HG03139 (cell line): ENCODE measurements at regions not wholly inside any gene's neighbourhood (a gene's known extent, or its start where the extent isn't known, plus 50 kb on each side); places are given as distances from the start of the nearest gene placed in this dataset.

Experiments used
- ATAC-seq: cut with Tn5 transposase; IDR thresholded peaks from one replicate; pipeline ENCODE4 v1.9.1; 2021; ENCODE audit not compliant: unreplicated experiment

- ATAC-seq: no peak
Measured at GRCh38 chr11:115894176-115894575, 390.0 kb upstream of the CADM1 start.

GRCh38 chr11:115893461-115894099 is 389.4 kb upstream of the CADM1 start:
- ATAC-seq: no peak

GRCh38 chr11:115892016-115892415 is 387.8 kb upstream of the CADM1 start:
- no peak for ATAC-seq

GRCh38 chr11:115891581-115891980 is 387.4 kb upstream of the CADM1 start:
- no peak for ATAC-seq

- ATAC-seq: no peak
Measured at GRCh38 chr11:115890500-115890899, 386.3 kb upstream of the CADM1 start.

- ATAC-seq: no peak
Measured at GRCh38 chr11:115889712-115890111, 385.5 kb upstream of the CADM1 start.

- no peak for ATAC-seq
Measured at GRCh38 chr11:115887727-115888126, 383.5 kb upstream of the CADM1 start.

- ATAC-seq: no peak
Measured at GRCh38 chr11:115887316-115887715, 383.1 kb upstream of the CADM1 start.

GRCh38 chr11:115886422-115886733 is 382.2 kb upstream of the CADM1 start:
- no peak for ATAC-seq

- no peak for ATAC-seq
Measured at GRCh38 chr11:115885535-115886421, 381.6 kb upstream of the CADM1 start.

GRCh38 chr11:115884800-115885534 is 380.8 kb upstream of the CADM1 start:
- ATAC-seq: no peak

- peak; percentile 52 for ATAC-seq
Measured at GRCh38 chr11:115874843-115875242, 370.6 kb upstream of the CADM1 start.

GRCh38 chr11:115873813-115874212 is 369.6 kb upstream of the CADM1 start:
- ATAC-seq: no peak

- ATAC-seq: no peak
Measured at GRCh38 chr11:115872416-115872815, 368.2 kb upstream of the CADM1 start.

- no peak for ATAC-seq
Measured at GRCh38 chr11:115871161-115871760, 367.0 kb upstream of the CADM1 start.

- ATAC-seq: peak; percentile 74
Measured at GRCh38 chr11:115869780-115870431, 365.7 kb upstream of the CADM1 start.

GRCh38 chr11:115869131-115869530 is 364.9 kb upstream of the CADM1 start:
- no peak for ATAC-seq

- no peak for ATAC-seq
Measured at GRCh38 chr11:115860246-115860645, 356.0 kb upstream of the CADM1 start.

GRCh38 chr11:115848611-115849010 is 344.4 kb upstream of the CADM1 start:
- no peak for ATAC-seq

- no peak for ATAC-seq
Measured at GRCh38 chr11:115848080-115848479, 343.9 kb upstream of the CADM1 start.

GRCh38 chr11:115845872-115846271 is 341.7 kb upstream of the CADM1 start:
- ATAC-seq: no peak
